ENCODE measurements at regions not wholly inside any gene's neighbourhood (a gene's known extent, or its start where the extent isn't known, plus 50 kb on each side); places are given as distances from the start of the nearest gene placed in this dataset.
A peak's percentile ranks its signal among the peaks of the same experiment; 100 is the strongest.
"Not testable (repeated sequence)": the region's sequence is repeated elsewhere in the genome, so short reads cannot be mapped to it uniquely, and the experiment has no call there.

DNA sequence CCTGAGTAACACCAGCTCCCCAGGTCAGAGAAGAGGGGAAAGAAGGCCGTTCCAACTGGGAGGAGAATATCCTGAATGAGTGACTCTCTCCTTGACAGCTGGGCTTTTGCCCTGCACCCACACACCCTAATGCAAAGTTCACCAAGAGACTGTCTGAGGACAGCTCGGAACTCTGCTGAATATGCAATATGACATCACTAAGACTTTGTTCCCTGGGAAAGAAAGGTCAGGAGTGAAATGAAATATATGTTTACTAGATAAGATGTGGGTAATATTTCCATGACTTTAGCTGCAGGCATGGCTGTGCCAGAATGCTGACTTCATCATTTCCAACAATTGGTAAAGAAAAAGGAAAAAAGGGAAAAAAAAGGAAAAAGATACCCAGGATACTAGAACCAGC is 488.2 kb upstream of the RAB6C start:
- H3K36me3 ChIP-seq (replicated peaks): no peaks in the 10 kb centered on the region
- H3K4me3 ChIP-seq (ENCODE audit: low read depth, low read length): no peak overlapping the region
- no peak for DNase-seq
- TF ChIP-seq CTCF (IDR thresholded peaks at IDR 0.05; ENCODE audit: low read depth, low read length, missing control alignments): no peak
- in situ Hi-C loops (cut with HindIII; ENCODE audit: low pct_ligation_motif_present, low sequenced_read_pairs): no loop called here
- no peaks in the 10 kb centered on the region for H3K27me3 ChIP-seq (replicated peaks)
- H3K27ac ChIP-seq: no peak overlapping the region

GRCh38 chr2:129492548-129492947 is 486.9 kb upstream of the RAB6C start:
- DNase-seq: no peak
- no peak overlapping the region for H3K4me3 ChIP-seq (ENCODE audit: low read depth, low read length)
- TF ChIP-seq CTCF (IDR thresholded peaks at IDR 0.05; ENCODE audit: low read depth, low read length, missing control alignments): no peak
- H3K36me3 ChIP-seq (replicated peaks): no peaks in the 10 kb centered on the region
- H3K27me3 ChIP-seq (replicated peaks): no peaks in the 10 kb centered on the region
- in situ Hi-C loops (cut with HindIII; ENCODE audit: low pct_ligation_motif_present, low sequenced_read_pairs): no loop called here
- no peak overlapping the region for H3K27ac ChIP-seq

GRCh38 chr2:129499747-129500146 is 479.7 kb upstream of the RAB6C start:
- no peak for TF ChIP-seq CTCF (IDR thresholded peaks at IDR 0.05; ENCODE audit: low read depth, low read length, missing control alignments)
- Histone ChIP-seq H3K27me3 (replicated peaks) (no peaks in the 10 kb centered on the region), H3K4me3 (ENCODE audit: low read depth, low read length) (no peak overlapping the region), H3K27ac (no peak overlapping the region), H3K36me3 (replicated peaks) (no peaks in the 10 kb centered on the region)
- in situ Hi-C loops (cut with HindIII; ENCODE audit: low pct_ligation_motif_present, low sequenced_read_pairs): no loop called here
- DNase-seq: peak; percentile 2

DNA sequence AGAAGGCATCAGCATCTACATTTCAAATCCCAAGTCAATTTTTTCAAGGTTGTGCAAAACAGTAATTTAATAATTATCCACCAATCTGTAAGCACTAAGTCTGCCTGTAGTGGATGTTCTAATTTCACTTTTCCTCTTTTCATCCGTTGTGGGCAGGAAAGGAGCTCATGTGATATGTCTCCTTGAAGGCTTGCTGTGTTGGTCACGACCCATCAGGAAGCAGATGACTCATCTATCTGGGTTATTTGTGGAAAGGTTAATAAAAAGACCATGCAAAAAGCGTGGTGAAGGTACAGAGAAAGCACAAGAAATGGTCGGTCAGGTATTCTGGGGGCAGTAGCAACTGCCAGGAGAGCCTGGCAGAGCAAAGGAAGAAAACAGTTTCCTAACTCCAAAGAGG is 476.7 kb upstream of the RAB6C start:
- no peaks in the 10 kb centered on the region for H3K27me3 ChIP-seq (replicated peaks)
- DNase-seq: peak; percentile 6
- TF ChIP-seq CTCF (IDR thresholded peaks at IDR 0.05; ENCODE audit: low read depth, low read length, missing control alignments): no peak
- in situ Hi-C loops (cut with HindIII; ENCODE audit: low pct_ligation_motif_present, low sequenced_read_pairs): no loop called here
- H3K36me3 ChIP-seq (replicated peaks): no peaks in the 10 kb centered on the region
- no peak overlapping the region for H3K4me3 ChIP-seq (ENCODE audit: low read depth, low read length)
- no peak overlapping the region for H3K27ac ChIP-seq

- in situ Hi-C loops (cut with HindIII; ENCODE audit: low pct_ligation_motif_present, low sequenced_read_pairs): no loop called here
- no peak overlapping the region for H3K4me3 ChIP-seq (ENCODE audit: low read depth, low read length)
- H3K27ac ChIP-seq: no peak overlapping the region
- H3K36me3 ChIP-seq (replicated peaks): no peaks in the 10 kb centered on the region
- no peaks in the 10 kb centered on the region for H3K27me3 ChIP-seq (replicated peaks)
- no peak for DNase-seq
- TF ChIP-seq CTCF (IDR thresholded peaks at IDR 0.05; ENCODE audit: low read depth, low read length, missing control alignments): no peak
Measured at GRCh38 chr2:129504646-129505045, 474.8 kb upstream of the RAB6C start.

DNA sequence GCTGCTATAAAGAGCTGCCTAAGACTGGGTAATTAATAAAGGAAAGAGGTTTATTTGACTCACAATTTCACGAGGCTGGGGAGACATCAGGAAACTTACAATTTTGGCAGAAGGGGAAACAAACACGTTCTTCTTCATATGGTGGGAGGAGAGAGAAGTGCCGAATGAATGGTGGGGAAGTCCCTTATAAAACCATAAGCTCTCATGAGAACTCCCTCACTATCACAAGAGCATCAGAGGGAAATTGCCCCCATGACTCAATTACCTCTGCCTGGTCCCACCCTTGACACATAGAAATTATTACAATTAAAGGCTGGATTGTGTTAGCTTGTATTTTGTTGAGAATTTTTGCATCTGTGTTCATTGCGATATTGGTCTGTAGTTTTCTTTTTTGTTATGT is 460.5 kb upstream of the RAB6C start:
- H3K36me3 ChIP-seq (replicated peaks): no peaks in the 10 kb centered on the region
- no peak for DNase-seq
- no peak for TF ChIP-seq CTCF (IDR thresholded peaks at IDR 0.05; ENCODE audit: low read depth, low read length, missing control alignments)
- H3K4me3 ChIP-seq (ENCODE audit: low read depth, low read length): no peak overlapping the region
- H3K27ac ChIP-seq: no peak overlapping the region
- in situ Hi-C loops (cut with HindIII; ENCODE audit: low pct_ligation_motif_present, low sequenced_read_pairs): no loop called here
- no peaks in the 10 kb centered on the region for H3K27me3 ChIP-seq (replicated peaks)

DNA sequence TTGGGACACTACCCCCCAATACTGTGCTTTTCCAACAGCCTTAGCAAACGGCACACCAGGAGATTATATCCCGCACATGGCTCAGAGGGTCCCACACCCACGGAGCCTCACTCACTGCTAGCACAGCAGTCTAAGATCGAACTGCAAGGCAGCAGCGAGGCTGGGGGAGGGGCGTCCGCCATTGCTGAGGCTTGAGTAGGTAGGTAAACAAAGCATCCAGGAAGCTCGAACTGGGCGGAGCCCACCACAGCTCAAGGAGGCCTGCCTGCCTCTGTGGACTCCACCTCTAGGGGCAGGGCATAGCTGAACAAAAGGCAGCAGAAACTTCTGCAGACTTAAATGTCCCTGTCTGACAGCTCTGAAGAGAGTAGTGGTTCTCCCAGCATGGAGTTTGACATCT is 447.3 kb upstream of the RAB6C start:
- H3K27me3 ChIP-seq (replicated peaks); DNase-seq; H3K4me3 ChIP-seq (ENCODE audit: low read depth, low read length); H3K27ac ChIP-seq; H3K36me3 ChIP-seq (replicated peaks); in situ Hi-C loops (cut with HindIII; ENCODE audit: low pct_ligation_motif_present, low sequenced_read_pairs): not testable (repeated sequence)

Measured in brain microvascular endothelial cell (primary cell).